ENCODE measurements at regions not wholly inside any gene's neighbourhood (a gene's known extent, or its start where the extent isn't known, plus 50 kb on each side); places are given as distances from the start of the nearest gene placed in this dataset.

DNA sequence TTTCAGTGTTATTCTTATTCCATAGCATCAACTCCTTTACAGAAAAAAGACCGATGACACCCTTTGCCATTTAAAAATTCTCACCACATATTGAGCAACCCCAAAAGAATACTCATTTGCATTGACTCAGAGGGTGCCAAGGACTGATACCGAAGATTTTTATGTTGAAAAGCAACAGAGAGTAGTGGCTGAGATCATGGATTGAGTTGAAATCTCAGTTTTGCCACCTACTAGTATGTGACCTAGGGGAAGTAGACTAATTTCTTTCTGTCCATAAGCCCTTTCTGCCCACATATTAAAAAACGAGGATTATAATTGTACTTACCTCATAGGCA is 313.9 kb upstream of the SATB1 start:
- ChIA-PET POLR2A (interaction anchor here (0.6 to 3.7 kb wide), 6 partner anchors 9 to 447 kb away, joined by 3 to 27 read pairs (median 4); no protein-coding TSS in a partner anchor), CTCF (ENCODE audit: unreplicated experiment) (interaction anchor here (1.4 kb wide), 1 partner anchor 179 kb away, joined by 4 read pairs; no protein-coding TSS in a partner anchor)
- Histone ChIP-seq H3K4me2 (ENCODE audit: low read length) (0 out of 2 replicates have a peak overlapping the region, but pooled peaks have one; percentile 82), H3K79me2 (ENCODE audit: insufficient read depth, low read depth, low read length) (no peaks in the 10 kb centered on the region), H3K9me2 (ENCODE audit: insufficient read depth, low read length) (no peaks in the 10 kb centered on the region), H3K4me1 (ENCODE audit: insufficient read depth, low read length, poor library complexity, severe bottlenecking) (peaks cover 55% of the 10 kb centered on the region), H4K20me1 (ENCODE audit: insufficient read depth, low read length) (no peaks in the 10 kb centered on the region), H2AFZ (ENCODE audit: low read length) (peak overlapping the region; percentile 28; the same call in 1 of the 2 replicates), H3K36me3 (ENCODE audit: insufficient read depth, low read length) (no peaks in the 10 kb centered on the region), H3K4me3 (ENCODE audit: low read depth, low read length, poor library complexity, severe bottlenecking) (no peak overlapping the region), H3K27ac (ENCODE audit: low read depth, low read length, poor library complexity, severe bottlenecking) (no peak overlapping the region), H3K9me3 (ENCODE audit: low read length) (no peaks in the 10 kb centered on the region)
- intact Hi-C loops (cut with micrococcal nuclease; ENCODE audit: unreplicated experiment): no loop called here
- no peak for DNase-seq (ENCODE audit: low spot score)
- TF ChIP-seq EZH2phosphoT487 (IDR thresholded peaks at IDR 0.05; ENCODE audit: borderline replicate concordance, low read depth, low read length): no peak
- TF ChIP-seq, protein P1, sequence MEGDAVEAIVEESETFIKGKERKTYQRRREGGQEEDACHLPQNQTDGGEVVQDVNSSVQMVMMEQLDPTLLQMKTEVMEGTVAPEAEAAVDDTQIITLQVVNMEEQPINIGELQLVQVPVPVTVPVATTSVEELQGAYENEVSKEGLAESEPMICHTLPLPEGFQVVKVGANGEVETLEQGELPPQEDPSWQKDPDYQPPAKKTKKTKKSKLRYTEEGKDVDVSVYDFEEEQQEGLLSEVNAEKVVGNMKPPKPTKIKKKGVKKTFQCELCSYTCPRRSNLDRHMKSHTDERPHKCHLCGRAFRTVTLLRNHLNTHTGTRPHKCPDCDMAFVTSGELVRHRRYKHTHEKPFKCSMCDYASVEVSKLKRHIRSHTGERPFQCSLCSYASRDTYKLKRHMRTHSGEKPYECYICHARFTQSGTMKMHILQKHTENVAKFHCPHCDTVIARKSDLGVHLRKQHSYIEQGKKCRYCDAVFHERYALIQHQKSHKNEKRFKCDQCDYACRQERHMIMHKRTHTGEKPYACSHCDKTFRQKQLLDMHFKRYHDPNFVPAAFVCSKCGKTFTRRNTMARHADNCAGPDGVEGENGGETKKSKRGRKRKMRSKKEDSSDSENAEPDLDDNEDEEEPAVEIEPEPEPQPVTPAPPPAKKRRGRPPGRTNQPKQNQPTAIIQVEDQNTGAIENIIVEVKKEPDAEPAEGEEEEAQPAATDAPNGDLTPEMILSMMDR (conservative IDR thresholded peaks at IDR 0.05; ENCODE audit: low read length): no peak
- no TSS peak for BruUV-seq (replicated peaks)

DNA sequence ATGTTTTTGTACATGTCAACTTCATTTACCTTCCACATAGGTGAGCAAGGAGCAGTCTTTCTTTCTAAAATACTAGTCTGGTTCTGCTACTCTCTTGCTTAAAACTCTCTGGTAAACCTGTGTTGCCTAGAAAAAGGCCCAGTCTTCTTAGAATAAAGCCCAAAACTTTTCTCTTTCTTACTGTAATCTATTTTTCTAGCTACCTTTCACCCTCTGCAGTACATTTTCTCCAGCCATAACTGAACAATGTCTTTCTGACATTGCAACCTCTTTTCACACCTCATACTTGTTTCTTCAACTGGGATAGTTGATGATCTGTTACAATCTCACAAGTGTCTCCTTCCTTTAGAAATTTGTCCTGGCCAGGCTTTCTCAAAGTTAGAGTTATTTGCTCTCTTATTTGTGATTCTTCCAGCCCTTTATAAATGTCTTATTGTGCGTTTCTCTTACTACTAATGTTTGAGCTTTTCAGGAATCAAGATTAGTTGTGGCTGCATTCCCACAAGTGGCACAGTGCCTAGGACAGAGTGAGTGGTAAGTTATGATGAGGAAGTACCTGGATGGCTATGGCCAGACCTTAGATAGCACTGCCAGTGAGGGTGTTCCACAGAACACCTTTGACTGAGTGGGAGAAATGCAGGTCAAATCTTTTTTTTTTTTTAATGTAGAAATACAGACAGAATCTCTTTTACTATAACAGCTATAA is 313.4 kb upstream of the SATB1 start:
- Histone ChIP-seq H3K4me2 (ENCODE audit: low read length) (no peak overlapping the region), H4K20me1 (ENCODE audit: insufficient read depth, low read length) (no peaks in the 10 kb centered on the region), H2AFZ (ENCODE audit: low read length) (peak overlapping the region; percentile 28; the same call in 1 of the 2 replicates), H3K4me3 (ENCODE audit: low read depth, low read length, poor library complexity, severe bottlenecking) (no peak overlapping the region), H3K9me3 (ENCODE audit: low read length) (no peaks in the 10 kb centered on the region), H3K4me1 (ENCODE audit: insufficient read depth, low read length, poor library complexity, severe bottlenecking) (peaks cover 50% of the 10 kb centered on the region), H3K27ac (ENCODE audit: low read depth, low read length, poor library complexity, severe bottlenecking) (no peak overlapping the region), H3K36me3 (ENCODE audit: insufficient read depth, low read length) (no peaks in the 10 kb centered on the region), H3K79me2 (ENCODE audit: insufficient read depth, low read depth, low read length) (no peaks in the 10 kb centered on the region), H3K9me2 (ENCODE audit: insufficient read depth, low read length) (no peaks in the 10 kb centered on the region)
- CTCF ChIA-PET (ENCODE audit: unreplicated experiment): interaction anchor here (1.4 kb wide), 1 partner anchor 179 kb away, joined by 4 read pairs; no protein-coding TSS in a partner anchor
- POLR2A ChIA-PET: interaction anchor here (0.6 to 3.7 kb wide), 7 partner anchors 8 to 446 kb away, joined by 3 to 27 read pairs (median 3); no protein-coding TSS in a partner anchor
- intact Hi-C loops (cut with micrococcal nuclease; ENCODE audit: unreplicated experiment): no loop called here
- BruUV-seq (replicated peaks): no TSS peak
- TF ChIP-seq EZH2phosphoT487 (IDR thresholded peaks at IDR 0.05; ENCODE audit: borderline replicate concordance, low read depth, low read length): no peak
- TF ChIP-seq, protein P1 (conservative IDR thresholded peaks at IDR 0.05; ENCODE audit: low read length): no peak
- DNase-seq (ENCODE audit: low spot score): no peak

DNA sequence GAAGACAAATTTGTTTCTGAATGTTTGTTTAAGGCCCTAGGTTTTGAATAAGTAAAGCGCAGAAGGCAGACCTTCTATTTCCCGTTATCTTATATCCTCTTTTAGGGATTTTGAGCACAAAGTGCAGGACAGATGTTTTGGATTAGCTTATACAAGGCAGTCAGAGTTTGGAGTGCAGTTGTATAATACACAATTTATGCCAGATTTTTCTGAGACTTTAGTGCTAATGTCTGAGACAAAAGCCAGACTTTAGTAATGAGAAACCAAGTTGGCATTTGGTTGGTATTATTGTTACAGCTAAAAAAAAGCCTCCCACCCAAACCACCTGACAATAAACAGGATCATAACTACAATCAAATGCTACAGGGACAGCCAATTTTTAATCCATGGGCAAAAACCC is 309.9 kb upstream of the SATB1 start:
- Histone ChIP-seq H3K36me3 (ENCODE audit: insufficient read depth, low read length) (no peaks in the 10 kb centered on the region), H4K20me1 (ENCODE audit: insufficient read depth, low read length) (no peaks in the 10 kb centered on the region), H3K27ac (ENCODE audit: low read depth, low read length, poor library complexity, severe bottlenecking) (no peak overlapping the region), H3K9me2 (ENCODE audit: insufficient read depth, low read length) (no peaks in the 10 kb centered on the region), H3K4me2 (ENCODE audit: low read length) (no peak overlapping the region), H3K79me2 (ENCODE audit: insufficient read depth, low read depth, low read length) (no peaks in the 10 kb centered on the region), H2AFZ (ENCODE audit: low read length) (no peak overlapping the region), H3K9me3 (ENCODE audit: low read length) (no peaks in the 10 kb centered on the region), H3K4me3 (ENCODE audit: low read depth, low read length, poor library complexity, severe bottlenecking) (no peak overlapping the region), H3K4me1 (ENCODE audit: insufficient read depth, low read length, poor library complexity, severe bottlenecking) (peaks cover 23% of the 10 kb centered on the region)
- ChIA-PET POLR2A (interaction anchor here (0.6 to 1.3 kb wide), 5 partner anchors 13 to 1359 kb away, joined by 3 to 5 read pairs (median 3); no protein-coding TSS in a partner anchor), CTCF (ENCODE audit: unreplicated experiment) (no interaction called here)
- intact Hi-C loops (cut with micrococcal nuclease; ENCODE audit: unreplicated experiment): no loop called here
- no peak for DNase-seq (ENCODE audit: low spot score)
- no peak for TF ChIP-seq EZH2phosphoT487 (IDR thresholded peaks at IDR 0.05; ENCODE audit: borderline replicate concordance, low read depth, low read length)
- TF ChIP-seq, protein P1 (conservative IDR thresholded peaks at IDR 0.05; ENCODE audit: low read length): no peak
- BruUV-seq (replicated peaks): no TSS peak

All from OCI-LY7 (cell line).